Hematopoietic multipotent progenitor cell treated with erythropoietin and hydrocortisone succinate and interleukin-3 and kit ligand, for 4 days (in vitro differentiated cells): ENCODE measurements at regions not wholly inside any gene's neighbourhood (a gene's known extent, or its start where the extent isn't known, plus 50 kb on each side); places are given as distances from the start of the nearest gene placed in this dataset.
A peak's percentile ranks its signal among the peaks of the same experiment; 100 is the strongest.

ENCODE experiments used
- DNase-seq: peaks from one replicate; pipeline ENCODE4 v3.0.0-alpha.2; 2015

GRCh38 chr10:120314442-120314841 is 142.6 kb upstream of the PLPP4 start:
- no peak for DNase-seq

- DNase-seq = no peak
Measured at GRCh38 chr10:120318862-120319261, 138.2 kb upstream of the PLPP4 start.

GRCh38 chr10:120327675-120328074 is 129.4 kb upstream of the PLPP4 start:
- no peak for DNase-seq

- no peak for DNase-seq
Measured at GRCh38 chr10:120328647-120329046, 128.4 kb upstream of the PLPP4 start.

- no peak for DNase-seq
Measured at GRCh38 chr10:120335553-120335952, 121.5 kb upstream of the PLPP4 start.

- DNase-seq = no peak
Measured at GRCh38 chr10:120336306-120336910, 120.6 kb upstream of the PLPP4 start.

GRCh38 chr10:120336911-120337540 is 120.0 kb upstream of the PLPP4 start:
- peak; percentile 69 for DNase-seq

GRCh38 chr10:120342115-120342714 is 114.8 kb upstream of the PLPP4 start:
- DNase-seq = no peak

GRCh38 chr10:120345186-120345585 is 111.8 kb upstream of the PLPP4 start:
- DNase-seq = no peak

GRCh38 chr10:120347644-120348043 is 109.4 kb upstream of the PLPP4 start:
- DNase-seq = no peak

- DNase-seq = no peak
Measured at GRCh38 chr10:120349069-120349468, 108.0 kb upstream of the PLPP4 start.

- no peak for DNase-seq
Measured at GRCh38 chr10:120355425-120355824, 101.6 kb upstream of the PLPP4 start.

GRCh38 chr10:120360571-120360970 is 96.5 kb upstream of the PLPP4 start:
- DNase-seq = no peak

GRCh38 chr10:120365872-120366271 is 91.2 kb upstream of the PLPP4 start:
- no peak for DNase-seq

- no peak for DNase-seq
Measured at GRCh38 chr10:120367341-120367740, 89.7 kb upstream of the PLPP4 start.

- DNase-seq = no peak
Measured at GRCh38 chr10:120368338-120368737, 88.7 kb upstream of the PLPP4 start.

GRCh38 chr10:120368927-120369326 is 88.1 kb upstream of the PLPP4 start:
- DNase-seq = no peak

- no peak for DNase-seq
Measured at GRCh38 chr10:120369856-120370276, 87.2 kb upstream of the PLPP4 start.

- no peak for DNase-seq
Measured at GRCh38 chr10:120371856-120372255, 85.2 kb upstream of the PLPP4 start.

GRCh38 chr10:120372917-120373316 is 84.1 kb upstream of the PLPP4 start:
- no peak for DNase-seq

GRCh38 chr10:120375666-120376065 is 81.4 kb upstream of the PLPP4 start:
- DNase-seq = no peak

- DNase-seq = no peak
Measured at GRCh38 chr10:120381931-120382330, 75.1 kb upstream of the PLPP4 start.

- DNase-seq = no peak
Measured at GRCh38 chr10:120382360-120382759, 74.7 kb upstream of the PLPP4 start.

- no peak for DNase-seq
Measured at GRCh38 chr10:120385992-120386391, 71.0 kb upstream of the PLPP4 start.

GRCh38 chr10:120386896-120387295 is 70.1 kb upstream of the PLPP4 start:
- DNase-seq = no peak
